HepG2 (cell line): ENCODE measurements at regions not wholly inside any gene's neighbourhood (a gene's known extent, or its start where the extent isn't known, plus 50 kb on each side); places are given as distances from the start of the nearest gene placed in this dataset.

Experiments
- ATAC-seq: fragments of 200-7000 bp; cut with Tn5 transposase; 3 replicates; pipeline ENCODE4 v1.9.1; 2020; ENCODE audit warnings: mild to moderate bottlenecking, moderate library complexity
- BruUV-seq: library from RNA; stranded (reverse); fragments of 400-500 nt; replicated peaks from 2 replicates; lab custom pipeline; 2021; lab: Mats Ljungman, UMichigan
- CTCF ChIA-PET: fragments of 300-600 bp; formaldehyde crosslinking; extraction: SDS; loops from one replicate; lab custom pipeline; 2021; ENCODE audit warnings: low total read pairs, inconsistent platforms, low intra/inter-chr PET ratio; lab: Yijun Ruan, JAX
- POLR2A ChIA-PET: fragments of 350-600 bp; sonication (Branson Sonifier 250); formaldehyde crosslinking; loops from one replicate; lab custom pipeline; 2020; ENCODE audit warnings: antibody characterized with exemption, inconsistent platforms; lab: Yijun Ruan, JAX
- DNase-seq: peaks from one replicate; pipeline ENCODE4 v3.0.0-alpha.2; 2015; ENCODE audit warnings: low spot score
- FAIRE-seq: peaks from 3 replicates; lab custom pipeline; 2011; peaks lifted over from hg19 to GRCh38; lab: Jason Lieb, UNC
- H2AFZ ChIP-seq: one replicate; pipeline ENCODE4 v1.6.1; 2011; ENCODE audit warnings: low read length, inconsistent platforms
- H3K27ac ChIP-seq: fragments of 300-600 bp; 3 replicates; pipeline ENCODE4 v1.8.0; 2011; ENCODE audit warnings: mixed run types, mild to moderate bottlenecking, mixed read lengths, low read length, inconsistent platforms; ENCODE audit not compliant: insufficient read depth; ENCODE audit errors: extremely low read length
- H3K27me3 ChIP-seq, 2 experiments: fragments of 200-600 bp in 1 of 2; 2 replicates in 1 of 2; 3 replicates in 1 of 2; pipeline versions ENCODE4 v1.6.0 to v1.8.0; 2011; ENCODE audit warnings: low read length in 2 of 2, mild to moderate bottlenecking in 2 of 2, moderate library complexity in 2 of 2, inconsistent platforms in 1 of 2; ENCODE audit not compliant: insufficient read depth in 2 of 2, control insufficient read depth in 1 of 2
- H3K36me3 ChIP-seq, 2 experiments: fragments of 200-600 bp in 1 of 2; replicated peaks in 1 of 2; 2 replicates in 1 of 2; 3 replicates in 1 of 2; pipeline versions ENCODE4 v1.5.1 to v1.8.0; 2011; ENCODE audit warnings: low read length in 2 of 2, inconsistent platforms in 1 of 2; ENCODE audit not compliant: insufficient read depth in 2 of 2, control insufficient read depth in 1 of 2
- H3K4me1 ChIP-seq: 2 replicates; pipeline ENCODE4 v1.5.1; 2012; ENCODE audit warnings: low read length, inconsistent platforms; ENCODE audit not compliant: insufficient read depth
- H3K4me2 ChIP-seq: 2 replicates; pipeline ENCODE4 v1.6.0; 2011; ENCODE audit warnings: low read depth, low read length, inconsistent platforms
- H3K4me3 ChIP-seq, 3 experiments: fragments of 200-600 bp in 1 of 3; sonication (generic), shearing (Covaris generic) in 1 of 3; replicated peaks in 1 of 3; 2 replicates each; pipeline ENCODE4 v1.5.1; 2011 to 2016; ENCODE audit warnings: low read length in 3 of 3, inconsistent platforms in 2 of 3, low read depth in 2 of 3, mild to moderate bottlenecking in 2 of 3, control low read depth in 1 of 3, mixed read lengths in 1 of 3; ENCODE audit not compliant: insufficient read depth in 1 of 3
- H3K79me2 ChIP-seq: one replicate; pipeline ENCODE4 v1.6.1; 2011; ENCODE audit warnings: low read length, inconsistent platforms; ENCODE audit not compliant: insufficient read depth
- H3K9ac ChIP-seq: 2 replicates; pipeline ENCODE4 v1.6.0; 2011; ENCODE audit warnings: mild to moderate bottlenecking, low read depth, low read length, inconsistent platforms; ENCODE audit not compliant: insufficient read depth
- H3K9me3 ChIP-seq: 2 replicates; pipeline ENCODE4 v1.5.1; 2012; ENCODE audit warnings: mild to moderate bottlenecking, low read length
- H4K20me1 ChIP-seq: 2 replicates; pipeline ENCODE4 v1.6.0; 2011; ENCODE audit warnings: inconsistent platforms, mild to moderate bottlenecking, low read length, moderate library complexity; ENCODE audit not compliant: insufficient read depth
- AKNA ChIP-seq: sonication (generic); formaldehyde crosslinking; IDR thresholded peaks from 2 replicates; pipeline ENCODE4 v1.4.0; 2020; ENCODE audit warnings: missing genetic modification reagents, borderline replicate concordance
- ARID3A ChIP-seq: IDR thresholded peaks from 2 replicates; pipeline ENCODE4 v1.6.1; 2012; ENCODE audit warnings: low read depth, low read length, improper control_type of control experiment
- FOXA1 ChIP-seq, 2 experiments: fragments of 450-650 bp in 1 of 2; sonication (generic) in 1 of 2; formaldehyde crosslinking in 1 of 2; IDR thresholded peaks; 2 replicates each; pipeline versions ENCODE4 v1.4.0 to v1.6.1; 2016 to 2020; ENCODE audit warnings: missing genetic modification reagents in 1 of 2
- FOXA3 ChIP-seq: IDR thresholded peaks from 2 replicates; pipeline ENCODE4 v1.6.1; 2016; ENCODE audit warnings: missing genetic modification reagents, missing compliant biosample characterization
- SOX13 ChIP-seq, 3 experiments: fragments of 450-650 bp in 1 of 3; sonication (generic) in 1 of 3; formaldehyde crosslinking in 1 of 3; IDR thresholded peaks in 2 of 3; conservative IDR thresholded peaks in 1 of 3; 2 replicates each; pipeline versions ENCODE4 v1.5.0 to v1.6.1; 2016 to 2020; ENCODE audit warnings: antibody characterized with exemption in 1 of 3, mild to moderate bottlenecking in 1 of 3, missing compliant biosample characterization in 1 of 3, missing genetic modification reagents in 1 of 3, moderate library complexity in 1 of 3
- WGBS: methylation state at CpG from one replicate; pipeline ENCODE4 v1.1.6; 2017; ENCODE audit warnings: low lambda C conversion rate; 5-methylcytosine and 5-hydroxymethylcytosine counted together
- in situ Hi-C: cut with HindIII; loops from 2 replicates; pipeline ENCODE4 v1.10.0; 2017; ENCODE audit warnings: low pct_unique_long_range_greater_than_20kb; ENCODE audit not compliant: extremely low pct_ligation_motif_present
- intact Hi-C: fragments of 100-400 bp; cut with micrococcal nuclease; formaldehyde crosslinking; loops from one replicate; pipeline ENCODE4 v1.10.0; 2022; ENCODE audit not compliant: unreplicated experiment

DNA sequence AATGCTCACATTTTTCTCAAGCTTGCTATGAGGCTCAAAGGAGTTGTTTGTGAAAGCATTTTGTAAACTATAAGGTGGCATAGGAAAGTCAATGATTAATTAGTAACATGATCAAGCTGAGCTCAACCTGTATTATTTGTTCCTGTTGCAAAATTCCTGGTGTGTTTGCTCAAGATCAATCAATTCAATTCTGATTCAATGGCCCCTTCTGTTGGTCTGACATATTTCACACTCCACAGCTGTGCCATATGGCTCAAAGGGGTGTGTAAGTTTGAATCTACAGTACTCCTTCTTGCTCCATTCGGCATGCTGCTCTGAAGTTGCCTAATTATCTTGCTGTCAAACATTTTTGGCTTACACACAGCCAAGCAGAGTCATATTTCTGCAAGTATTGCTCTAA lies 341.6 kb upstream of the LRP1B start:
- Histone ChIP-seq H3K79me2 (no peaks in the 10 kb centered on the region), H3K27me3 (no peaks in the 10 kb centered on the region; a peak in 1 of 5 replicates), H3K4me3 (no peak overlapping the region), H3K27ac (no peak overlapping the region), H3K36me3 (no peaks in the 10 kb centered on the region), H3K4me1 (peaks cover 6% of the 10 kb centered on the region), H2AFZ (no peak overlapping the region), H3K4me2 (no peak overlapping the region), H3K9me3 (no peaks in the 10 kb centered on the region), H4K20me1 (no peaks in the 10 kb centered on the region), H3K9ac (no peak overlapping the region)
- in situ Hi-C loops: no loop called here
- WGBS: 0% methylated on average over 1 of the region's 1 CpG
- BruUV-seq: no TSS peak
- no peak for FAIRE-seq
- DNase-seq: peak; percentile 52
- TF ChIP-seq ARID3A: peak; percentile 72
- 0 out of 2 replicates have a peak, but pooled peaks have one; percentile 7 for TF ChIP-seq FOXA3 (CRISPR knock-in tag)
- TF ChIP-seq SOX13 (IDR thresholded peaks at IDR 0.05): no peak
- TF ChIP-seq SOX13 (CRISPR knock-in tag; conservative IDR thresholded peaks at IDR 0.05 in 1 of 2, IDR thresholded peaks at IDR 0.05 in 1 of 2): 0 out of 4 replicates have a peak, but pooled peaks of 1 of the 2 experiments have one; percentile 9
- no peak for TF ChIP-seq AKNA (CRISPR knock-in tag)
- TF ChIP-seq FOXA1 (IDR thresholded peaks at IDR 0.05): no peak
- 0 out of 2 replicates have a peak, but pooled peaks have one; percentile 14 for TF ChIP-seq FOXA1 (CRISPR knock-in tag; IDR thresholded peaks at IDR 0.05)
- CTCF ChIA-PET: no interaction called here
- intact Hi-C loops: no loop called here
- peak; percentile 83 for ATAC-seq
- POLR2A ChIA-PET: no interaction called here
